Astrocyte (in vitro differentiated cells and primary cell): ENCODE measurements at regions not wholly inside any gene's neighbourhood (a gene's known extent, or its start where the extent isn't known, plus 50 kb on each side); places are given as distances from the start of the nearest gene placed in this dataset.

Source experiments
- DNase-seq: peaks from one replicate; pipeline ENCODE4 v3.0.0-alpha.2; 2010; ENCODE audit warnings: low read depth
- FAIRE-seq: peaks from 2 replicates; lab custom pipeline; 2011; peaks lifted over from hg19 to GRCh38; lab: Jason Lieb, UNC
- H2AFZ ChIP-seq: 2 replicates; pipeline ENCODE4 v1.6.0; 2012; ENCODE audit warnings: low read depth, low read length, inconsistent platforms
- H3K27ac ChIP-seq: 2 replicates; pipeline ENCODE4 v1.5.1; 2011; ENCODE audit warnings: low read depth, low read length, inconsistent platforms
- H3K27me3 ChIP-seq: 2 replicates; pipeline ENCODE4 v1.6.0; 2011; ENCODE audit warnings: low read length, inconsistent platforms; ENCODE audit not compliant: insufficient read depth
- H3K36me3 ChIP-seq: 2 replicates; pipeline ENCODE4 v1.5.1; 2011; ENCODE audit warnings: low read length, inconsistent platforms; ENCODE audit not compliant: insufficient read depth
- H3K4me1 ChIP-seq: 2 replicates; pipeline ENCODE4 v1.5.1; 2011; ENCODE audit warnings: low read length, inconsistent platforms; ENCODE audit not compliant: insufficient read depth
- H3K4me2 ChIP-seq: 2 replicates; pipeline ENCODE4 v1.6.0; 2012; ENCODE audit warnings: low read length, inconsistent platforms
- H3K4me3 ChIP-seq: 2 replicates; pipeline ENCODE4 v1.5.1; 2011; ENCODE audit warnings: low read depth, mild to moderate bottlenecking, low read length, inconsistent platforms; ENCODE audit not compliant: insufficient read depth
- H3K79me2 ChIP-seq: 2 replicates; pipeline ENCODE4 v1.6.0; 2012; ENCODE audit warnings: mild to moderate bottlenecking, low read length, inconsistent platforms; ENCODE audit not compliant: insufficient read depth
- H3K9ac ChIP-seq: 2 replicates; pipeline ENCODE4 v1.6.0; 2012; ENCODE audit warnings: mild to moderate bottlenecking, low read length, inconsistent platforms
- H3K9me3 ChIP-seq: 2 replicates; pipeline ENCODE4 v1.5.1; 2012; ENCODE audit warnings: low read depth, mild to moderate bottlenecking, low read length, inconsistent platforms; ENCODE audit not compliant: insufficient read depth
- H4K20me1 ChIP-seq: 2 replicates; pipeline ENCODE4 v1.6.0; 2012; ENCODE audit warnings: low read length, inconsistent platforms; ENCODE audit not compliant: insufficient read depth
- H3K27ac Mint-ChIP-seq: one replicate; pipeline ENCODE4 v1.8.0; 2021; ENCODE audit warnings: mild to moderate bottlenecking, mixed read lengths; ENCODE audit not compliant: unreplicated experiment
- H3K27me3 Mint-ChIP-seq: one replicate; pipeline ENCODE4 v1.8.0; 2021; ENCODE audit warnings: low read depth, mixed read lengths; ENCODE audit not compliant: unreplicated experiment
- H3K36me3 Mint-ChIP-seq: one replicate; pipeline ENCODE4 v1.8.0; 2021; ENCODE audit warnings: low read depth, mixed read lengths; ENCODE audit not compliant: unreplicated experiment
- H3K4me1 Mint-ChIP-seq: one replicate; pipeline ENCODE4 v1.8.0; 2021; ENCODE audit warnings: low read depth, mixed read lengths; ENCODE audit not compliant: unreplicated experiment
- H3K4me3 Mint-ChIP-seq: one replicate; pipeline ENCODE4 v1.8.0; 2021; ENCODE audit warnings: mild to moderate bottlenecking, moderate library complexity, mixed read lengths; ENCODE audit not compliant: unreplicated experiment
- H3K9me3 Mint-ChIP-seq: one replicate; pipeline ENCODE4 v1.8.0; 2021; ENCODE audit warnings: mild to moderate bottlenecking, mixed read lengths; ENCODE audit not compliant: unreplicated experiment
- CTCF ChIP-seq: IDR thresholded peaks from 2 replicates; pipeline ENCODE4 v1.5.1; 2011; ENCODE audit warnings: low read depth, mild to moderate bottlenecking, inconsistent platforms, low read length, moderate library complexity; ENCODE audit not compliant: insufficient read depth
- EZH2 ChIP-seq: IDR thresholded peaks from 2 replicates; pipeline ENCODE4 v1.6.1; 2012; ENCODE audit warnings: mild to moderate bottlenecking, low read length, inconsistent platforms; ENCODE audit not compliant: insufficient read depth

DNA sequence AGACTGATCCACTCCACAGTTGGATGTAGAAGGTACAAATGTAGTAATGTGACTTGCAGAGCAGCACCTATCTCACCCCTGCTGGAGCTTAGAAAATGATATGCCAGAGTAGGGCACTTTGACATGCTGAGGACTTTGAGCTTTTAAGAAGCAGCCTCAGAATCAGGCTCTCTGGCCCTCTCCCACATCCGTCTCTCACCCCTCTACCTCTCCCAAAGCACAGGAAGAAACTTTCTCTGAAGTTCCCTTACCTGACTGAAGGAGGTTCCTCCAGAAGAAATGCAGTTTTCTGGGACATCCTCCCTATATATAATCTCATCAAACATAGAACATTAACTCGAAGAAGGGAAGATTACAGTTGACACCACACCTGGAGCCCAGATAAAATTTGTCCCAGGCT, 98.4 kb upstream of the PEX5L start:
- H3K27me3 Mint-ChIP-seq = no peaks in the 10 kb centered on the region
- no peak overlapping the region for H3K27ac Mint-ChIP-seq
- no peak for FAIRE-seq

GRCh38 chr3:180138871-180139270, 102.1 kb upstream of the PEX5L start:
- H3K9me3 Mint-ChIP-seq = no peaks in the 10 kb centered on the region
- no peaks in the 10 kb centered on the region for H3K27me3 Mint-ChIP-seq
- H2AFZ ChIP-seq = no peak overlapping the region
- no peaks in the 10 kb centered on the region for H3K36me3 Mint-ChIP-seq
- no peaks in the 10 kb centered on the region for H4K20me1 ChIP-seq
- no peak overlapping the region for H3K4me2 ChIP-seq
- FAIRE-seq (no peak), DNase-seq (no peak)
- H3K4me3 ChIP-seq = no peak overlapping the region
- no peak overlapping the region for H3K27ac ChIP-seq
- no peaks in the 10 kb centered on the region for H3K27me3 ChIP-seq
- no peaks in the 10 kb centered on the region for H3K9me3 ChIP-seq
- no peak overlapping the region for H3K9ac ChIP-seq
- no peaks in the 10 kb centered on the region for H3K4me1 Mint-ChIP-seq
- H3K4me3 Mint-ChIP-seq = no peak overlapping the region
- TF ChIP-seq CTCF = no peak
- no peak for TF ChIP-seq EZH2
- no peak overlapping the region for H3K27ac Mint-ChIP-seq
- no peaks in the 10 kb centered on the region for H3K79me2 ChIP-seq
- H3K4me1 ChIP-seq = no peaks in the 10 kb centered on the region
- H3K36me3 ChIP-seq = no peaks in the 10 kb centered on the region

More for the DNA sequence above, 98.4 kb upstream of the PEX5L start:
- Histone ChIP-seq H3K27me3 (no peaks in the 10 kb centered on the region), H3K4me3 (no peak overlapping the region), H4K20me1 (no peaks in the 10 kb centered on the region), H3K79me2 (no peaks in the 10 kb centered on the region), H3K36me3 (no peaks in the 10 kb centered on the region), H3K9ac (no peak overlapping the region), H2AFZ (no peak overlapping the region), H3K4me1 (no peaks in the 10 kb centered on the region), H3K27ac (no peak overlapping the region), H3K9me3 (no peaks in the 10 kb centered on the region), H3K4me2 (no peak overlapping the region)
- DNase-seq = no peak
- no peaks in the 10 kb centered on the region for H3K36me3 Mint-ChIP-seq
- TF ChIP-seq CTCF (no peak), EZH2 (no peak)
- H3K4me3 Mint-ChIP-seq = no peak overlapping the region
- no peaks in the 10 kb centered on the region for H3K9me3 Mint-ChIP-seq
- no peaks in the 10 kb centered on the region for H3K4me1 Mint-ChIP-seq

- FAIRE-seq = no peak
Measured at GRCh38 chr3:180142041-180142440, 105.3 kb upstream of the PEX5L start.

More at GRCh38 chr3:180142041-180142440, 105.3 kb upstream of the PEX5L start:
- no peaks in the 10 kb centered on the region for H3K4me1 ChIP-seq
- H3K9me3 ChIP-seq = no peaks in the 10 kb centered on the region
- no peak overlapping the region for H3K9ac ChIP-seq
- H3K36me3 Mint-ChIP-seq = no peaks in the 10 kb centered on the region
- no peaks in the 10 kb centered on the region for H3K4me1 Mint-ChIP-seq
- no peaks in the 10 kb centered on the region for H4K20me1 ChIP-seq
- H3K9me3 Mint-ChIP-seq = no peaks in the 10 kb centered on the region
- H3K27ac ChIP-seq = no peak overlapping the region
- TF ChIP-seq CTCF (no peak), EZH2 (no peak)
- H3K79me2 ChIP-seq = no peaks in the 10 kb centered on the region
- H3K27me3 Mint-ChIP-seq = no peaks in the 10 kb centered on the region
- H3K4me3 Mint-ChIP-seq = no peak overlapping the region
- no peaks in the 10 kb centered on the region for H3K36me3 ChIP-seq
- H2AFZ ChIP-seq = no peak overlapping the region
- H3K4me3 ChIP-seq = no peak overlapping the region
- no peak overlapping the region for H3K27ac Mint-ChIP-seq
- DNase-seq = peak; percentile 7
- no peak overlapping the region for H3K4me2 ChIP-seq
- H3K27me3 ChIP-seq = no peaks in the 10 kb centered on the region
